ENCODE measurements at regions not wholly inside any gene's neighbourhood (a gene's known extent, or its start where the extent isn't known, plus 50 kb on each side); places are given as distances from the start of the nearest gene placed in this dataset.

DNA sequence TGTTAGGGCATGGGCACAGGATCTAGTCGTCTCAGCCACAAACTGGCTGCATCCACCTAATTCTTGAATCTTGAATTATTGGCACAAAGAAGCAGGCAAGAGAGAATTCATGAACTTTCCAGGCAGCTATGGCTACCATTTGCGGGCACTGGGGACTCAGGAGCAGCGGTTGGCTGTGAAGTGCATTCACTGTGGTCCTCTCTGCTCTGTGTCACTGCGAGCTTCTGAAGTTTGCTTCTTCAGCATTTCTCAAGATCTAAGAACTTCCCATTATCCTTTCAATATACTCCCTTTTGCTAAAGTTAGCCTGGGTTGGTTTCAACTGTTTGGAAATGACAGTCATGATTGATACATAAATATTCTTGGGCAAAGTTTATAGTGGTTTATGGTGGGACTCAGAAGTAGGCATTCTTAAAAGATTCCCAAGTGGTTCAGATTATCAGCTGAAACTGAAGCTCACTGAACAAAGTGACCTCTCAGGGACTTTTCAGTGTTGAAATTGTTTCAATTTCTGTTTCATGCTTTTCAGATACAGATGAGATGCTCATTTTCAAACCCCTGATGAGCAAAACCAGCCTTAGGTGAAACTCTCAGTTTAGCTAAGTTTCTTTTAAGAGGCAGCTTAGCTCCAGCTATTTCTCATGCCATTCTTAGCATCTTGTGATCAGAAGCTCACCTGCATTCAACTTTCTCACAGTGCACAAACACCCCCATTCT is 1258.3 kb upstream of the GYPC start:
- Histone ChIP-seq H3K36me3 (ENCODE audit: control insufficient read depth in 4 of 4, insufficient read depth in 3 of 4, low read depth in 1 of 4, low read length in 3 of 4) (no peaks in the 10 kb centered on the region), H3K27me3 (ENCODE audit: control insufficient read depth in 4 of 4, insufficient read depth in 4 of 4, low read length in 3 of 4) (no peaks in the 10 kb centered on the region), H3K9ac (ENCODE audit: low read depth in 1 of 2, low read length in 2 of 2) (no peak overlapping the region), H3K4me3 (ENCODE audit: low read depth in 1 of 3, low read length in 3 of 3) (no peak overlapping the region), H3K27ac (ENCODE audit: low read depth in 1 of 2, low read length in 2 of 2) (no peak overlapping the region), H3K4me1 (ENCODE audit: control insufficient read depth in 4 of 4, insufficient read depth in 4 of 4, low read length in 3 of 4) (no peaks in the 10 kb centered on the region), H3K9me3 (ENCODE audit: control insufficient read depth in 4 of 4, low read length in 3 of 4) (no peaks in the 10 kb centered on the region)
- no peak for DNase-seq (ENCODE audit: low spot score)
- TF ChIP-seq FOXA1 (IDR thresholded peaks at IDR 0.05) = no peak
- TF ChIP-seq, protein P1, sequence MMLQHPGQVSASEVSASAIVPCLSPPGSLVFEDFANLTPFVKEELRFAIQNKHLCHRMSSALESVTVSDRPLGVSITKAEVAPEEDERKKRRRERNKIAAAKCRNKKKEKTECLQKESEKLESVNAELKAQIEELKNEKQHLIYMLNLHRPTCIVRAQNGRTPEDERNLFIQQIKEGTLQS (IDR thresholded peaks at IDR 0.05) = no peak
- no peak for TF ChIP-seq JUND (IDR thresholded peaks at IDR 0.05)
- TF ChIP-seq, protein P2, sequence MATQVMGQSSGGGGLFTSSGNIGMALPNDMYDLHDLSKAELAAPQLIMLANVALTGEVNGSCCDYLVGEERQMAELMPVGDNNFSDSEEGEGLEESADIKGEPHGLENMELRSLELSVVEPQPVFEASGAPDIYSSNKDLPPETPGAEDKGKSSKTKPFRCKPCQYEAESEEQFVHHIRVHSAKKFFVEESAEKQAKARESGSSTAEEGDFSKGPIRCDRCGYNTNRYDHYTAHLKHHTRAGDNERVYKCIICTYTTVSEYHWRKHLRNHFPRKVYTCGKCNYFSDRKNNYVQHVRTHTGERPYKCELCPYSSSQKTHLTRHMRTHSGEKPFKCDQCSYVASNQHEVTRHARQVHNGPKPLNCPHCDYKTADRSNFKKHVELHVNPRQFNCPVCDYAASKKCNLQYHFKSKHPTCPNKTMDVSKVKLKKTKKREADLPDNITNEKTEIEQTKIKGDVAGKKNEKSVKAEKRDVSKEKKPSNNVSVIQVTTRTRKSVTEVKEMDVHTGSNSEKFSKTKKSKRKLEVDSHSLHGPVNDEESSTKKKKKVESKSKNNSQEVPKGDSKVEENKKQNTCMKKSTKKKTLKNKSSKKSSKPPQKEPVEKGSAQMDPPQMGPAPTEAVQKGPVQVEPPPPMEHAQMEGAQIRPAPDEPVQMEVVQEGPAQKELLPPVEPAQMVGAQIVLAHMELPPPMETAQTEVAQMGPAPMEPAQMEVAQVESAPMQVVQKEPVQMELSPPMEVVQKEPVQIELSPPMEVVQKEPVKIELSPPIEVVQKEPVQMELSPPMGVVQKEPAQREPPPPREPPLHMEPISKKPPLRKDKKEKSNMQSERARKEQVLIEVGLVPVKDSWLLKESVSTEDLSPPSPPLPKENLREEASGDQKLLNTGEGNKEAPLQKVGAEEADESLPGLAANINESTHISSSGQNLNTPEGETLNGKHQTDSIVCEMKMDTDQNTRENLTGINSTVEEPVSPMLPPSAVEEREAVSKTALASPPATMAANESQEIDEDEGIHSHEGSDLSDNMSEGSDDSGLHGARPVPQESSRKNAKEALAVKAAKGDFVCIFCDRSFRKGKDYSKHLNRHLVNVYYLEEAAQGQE (IDR thresholded peaks at IDR 0.05) = no peak
- TF ChIP-seq, protein P3, sequence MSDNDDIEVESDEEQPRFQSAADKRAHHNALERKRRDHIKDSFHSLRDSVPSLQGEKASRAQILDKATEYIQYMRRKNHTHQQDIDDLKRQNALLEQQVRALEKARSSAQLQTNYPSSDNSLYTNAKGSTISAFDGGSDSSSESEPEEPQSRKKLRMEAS (IDR thresholded peaks at IDR 0.05) = no peak
- TF ChIP-seq EGR1 (IDR thresholded peaks at IDR 0.05; ENCODE audit: low read depth in 2 of 2) = no peak
- TF ChIP-seq, protein P4, sequence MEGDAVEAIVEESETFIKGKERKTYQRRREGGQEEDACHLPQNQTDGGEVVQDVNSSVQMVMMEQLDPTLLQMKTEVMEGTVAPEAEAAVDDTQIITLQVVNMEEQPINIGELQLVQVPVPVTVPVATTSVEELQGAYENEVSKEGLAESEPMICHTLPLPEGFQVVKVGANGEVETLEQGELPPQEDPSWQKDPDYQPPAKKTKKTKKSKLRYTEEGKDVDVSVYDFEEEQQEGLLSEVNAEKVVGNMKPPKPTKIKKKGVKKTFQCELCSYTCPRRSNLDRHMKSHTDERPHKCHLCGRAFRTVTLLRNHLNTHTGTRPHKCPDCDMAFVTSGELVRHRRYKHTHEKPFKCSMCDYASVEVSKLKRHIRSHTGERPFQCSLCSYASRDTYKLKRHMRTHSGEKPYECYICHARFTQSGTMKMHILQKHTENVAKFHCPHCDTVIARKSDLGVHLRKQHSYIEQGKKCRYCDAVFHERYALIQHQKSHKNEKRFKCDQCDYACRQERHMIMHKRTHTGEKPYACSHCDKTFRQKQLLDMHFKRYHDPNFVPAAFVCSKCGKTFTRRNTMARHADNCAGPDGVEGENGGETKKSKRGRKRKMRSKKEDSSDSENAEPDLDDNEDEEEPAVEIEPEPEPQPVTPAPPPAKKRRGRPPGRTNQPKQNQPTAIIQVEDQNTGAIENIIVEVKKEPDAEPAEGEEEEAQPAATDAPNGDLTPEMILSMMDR (IDR thresholded peaks at IDR 0.05; ENCODE audit: low read depth, low read length, missing input control) = no peak
- TF ChIP-seq TAF1 (conservative IDR thresholded peaks at IDR 0.05) = no peak
- TF ChIP-seq SP1 (IDR thresholded peaks at IDR 0.05) = no peak
- TF ChIP-seq NR2F2 (IDR thresholded peaks at IDR 0.05) = no peak
- no peak for TF ChIP-seq RAD21 (IDR thresholded peaks at IDR 0.05)
- no peak for TF ChIP-seq HNF4A (conservative IDR thresholded peaks at IDR 0.05)
- no peak for TF ChIP-seq RXRA (IDR thresholded peaks at IDR 0.05)
- WGBS = 78% methylated on average over 4 of the region's 4 CpGs

DNA sequence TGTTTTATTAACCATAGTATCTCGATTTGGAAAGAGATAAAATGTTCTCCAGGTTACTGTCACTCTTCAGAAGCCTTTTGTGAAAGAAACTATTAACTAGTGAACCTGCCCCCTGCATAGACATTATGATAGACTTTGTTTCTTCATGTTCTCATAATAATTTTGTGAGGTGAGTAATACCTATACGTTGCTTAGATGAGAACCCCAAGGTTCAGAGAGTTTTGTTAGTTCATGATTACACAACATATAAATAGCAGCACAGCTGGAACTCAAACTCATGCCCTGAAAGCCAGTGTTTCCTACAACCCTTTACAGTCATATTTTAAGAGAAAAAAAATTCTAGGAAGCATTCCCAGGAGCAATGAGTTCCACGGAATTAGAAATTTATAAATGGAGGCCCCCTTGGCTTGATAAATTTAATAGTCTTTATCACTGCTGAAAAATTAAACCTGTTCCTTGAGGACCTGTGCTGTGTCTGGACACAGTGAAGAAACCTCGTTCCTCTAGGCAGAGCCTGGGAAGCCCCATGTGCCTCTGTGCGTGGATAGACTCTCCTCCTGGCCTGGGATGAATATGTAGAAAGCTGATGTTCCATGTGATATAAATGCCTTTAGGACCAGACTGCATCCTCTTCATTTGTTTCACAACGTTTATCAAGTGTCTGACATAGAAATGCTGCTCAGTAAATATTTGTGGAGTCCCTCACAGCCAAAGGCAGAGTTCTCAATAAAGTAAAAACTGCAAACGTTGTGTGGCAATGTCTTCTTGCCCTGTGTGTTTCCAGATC is 1257.0 kb upstream of the GYPC start:
- TF ChIP-seq RXRA (IDR thresholded peaks at IDR 0.05) (no peak), FOXA2 (IDR thresholded peaks at IDR 0.05) (no peak), SP1 (IDR thresholded peaks at IDR 0.05) (no peak), JUND (IDR thresholded peaks at IDR 0.05) (no peak), EGR1 (IDR thresholded peaks at IDR 0.05; ENCODE audit: low read depth in 2 of 2) (no peak), YY1 (IDR thresholded peaks at IDR 0.05) (no peak), FOXA1 (IDR thresholded peaks at IDR 0.05) (no peak)
- TF ChIP-seq, protein P4 (IDR thresholded peaks at IDR 0.05; ENCODE audit: low read depth, low read length, missing input control) = no peak
- no peak for DNase-seq (ENCODE audit: low spot score)
- Histone ChIP-seq H3K4me3 (ENCODE audit: low read depth in 1 of 3, low read length in 3 of 3) (no peak overlapping the region), H3K27me3 (ENCODE audit: control insufficient read depth in 4 of 4, insufficient read depth in 4 of 4, low read length in 3 of 4) (no peaks in the 10 kb centered on the region), H3K9me3 (ENCODE audit: control insufficient read depth in 4 of 4, low read length in 3 of 4) (no peaks in the 10 kb centered on the region), H3K27ac (ENCODE audit: low read depth in 1 of 2, low read length in 2 of 2) (no peak overlapping the region), H3K4me1 (ENCODE audit: control insufficient read depth in 4 of 4, insufficient read depth in 4 of 4, low read length in 3 of 4) (no peaks in the 10 kb centered on the region), H3K9ac (ENCODE audit: low read depth in 1 of 2, low read length in 2 of 2) (no peak overlapping the region), H3K36me3 (ENCODE audit: control insufficient read depth in 4 of 4, insufficient read depth in 3 of 4, low read depth in 1 of 4, low read length in 3 of 4) (no peaks in the 10 kb centered on the region)
- WGBS = 42% methylated on average over 7 of the region's 7 CpGs
